ENCODE measurements at regions not wholly inside any gene's neighbourhood (a gene's known extent, or its start where the extent isn't known, plus 50 kb on each side); places are given as distances from the start of the nearest gene placed in this dataset.

GRCh38 chr2:187942876-187943275 lies 348.8 kb upstream of the GULP1 start:
- H3K27ac ChIP-seq, result no peak overlapping the region
- ChIA-PET POLR2A (ENCODE audit: low non-redundant PET) (no interaction called here), CTCF (no interaction called here)
- no peak for DNase-seq (ENCODE audit: low spot score)
- no peak for TF ChIP-seq CTCF (conservative IDR thresholded peaks at IDR 0.05; ENCODE audit: low read depth)

GRCh38 chr2:187943772-187944369 lies 347.8 kb upstream of the GULP1 start:
- H3K27ac ChIP-seq, result no peak overlapping the region
- DNase-seq (ENCODE audit: low spot score), result no peak
- TF ChIP-seq CTCF (conservative IDR thresholded peaks at IDR 0.05; ENCODE audit: low read depth), result no peak
- ChIA-PET POLR2A (ENCODE audit: low non-redundant PET) (no interaction called here), CTCF (interaction anchor here (0.6 kb wide), 2 partner anchors 17 to 565 kb away, joined by 3 to 4 read pairs; no protein-coding TSS in a partner anchor)

- CTCF ChIA-PET, result interaction anchor here (0.6 kb wide), 1 partner anchor 134 kb away, joined by 3 read pairs; no protein-coding TSS in a partner anchor
- DNase-seq (ENCODE audit: low spot score), result no peak
Observed at GRCh38 chr2:187949859-187950258, 341.8 kb upstream of the GULP1 start.

GRCh38 chr2:187951470-187952218 lies 340.0 kb upstream of the GULP1 start:
- CTCF ChIA-PET, result no interaction called here
- no peak overlapping the region for H3K27ac ChIP-seq

More at GRCh38 chr2:187949859-187950258, 341.8 kb upstream of the GULP1 start:
- POLR2A ChIA-PET (ENCODE audit: low non-redundant PET), result no interaction called here
- H3K27ac ChIP-seq, result no peak overlapping the region
- TF ChIP-seq CTCF (conservative IDR thresholded peaks at IDR 0.05; ENCODE audit: low read depth), result no peak

GRCh38 chr2:187956906-187957534 lies 334.7 kb upstream of the GULP1 start:
- DNase-seq (ENCODE audit: low spot score), result no peak
- POLR2A ChIA-PET (ENCODE audit: low non-redundant PET), result no interaction called here
- no peak for TF ChIP-seq CTCF (conservative IDR thresholded peaks at IDR 0.05; ENCODE audit: low read depth)
- CTCF ChIA-PET, result no interaction called here
- no peak overlapping the region for H3K27ac ChIP-seq

More at GRCh38 chr2:187951470-187952218, 340.0 kb upstream of the GULP1 start:
- POLR2A ChIA-PET (ENCODE audit: low non-redundant PET), result no interaction called here
- no peak for TF ChIP-seq CTCF (conservative IDR thresholded peaks at IDR 0.05; ENCODE audit: low read depth)
- no peak for DNase-seq (ENCODE audit: low spot score)

GRCh38 chr2:187959821-187960220 lies 331.9 kb upstream of the GULP1 start:
- no peak for TF ChIP-seq CTCF (conservative IDR thresholded peaks at IDR 0.05; ENCODE audit: low read depth)
- no peak overlapping the region for H3K27ac ChIP-seq
- CTCF ChIA-PET, result no interaction called here
- DNase-seq (ENCODE audit: low spot score), result no peak
- POLR2A ChIA-PET (ENCODE audit: low non-redundant PET), result no interaction called here

Data from RWPE1 (cell line).